HK-2 (cell line): ENCODE measurements at regions not wholly inside any gene's neighbourhood (a gene's known extent, or its start where the extent isn't known, plus 50 kb on each side); places are given as distances from the start of the nearest gene placed in this dataset.

Experiments used
- DNase-seq: peaks from one replicate; pipeline ENCODE4 v3.0.0-alpha.2; 2018; ENCODE audit not compliant: unreplicated experiment

- no peak for DNase-seq
Measured at GRCh38 chr5:35363387-35363965, 133.2 kb upstream of the PRLR start.

GRCh38 chr5:35362772-35363171, 132.5 kb upstream of the PRLR start:
- no peak for DNase-seq

GRCh38 chr5:35360671-35361070, 130.4 kb upstream of the PRLR start:
- no peak for DNase-seq

GRCh38 chr5:35359859-35360258, 129.6 kb upstream of the PRLR start:
- no peak for DNase-seq

- DNase-seq, result no peak
Measured at GRCh38 chr5:35357973-35358372, 127.7 kb upstream of the PRLR start.

GRCh38 chr5:35356725-35357124, 126.4 kb upstream of the PRLR start:
- DNase-seq, result no peak

- no peak for DNase-seq
Measured at GRCh38 chr5:35354751-35355150, 124.5 kb upstream of the PRLR start.

GRCh38 chr5:35345222-35345621, 114.9 kb upstream of the PRLR start:
- DNase-seq, result no peak

GRCh38 chr5:35342664-35343063, 112.4 kb upstream of the PRLR start:
- no peak for DNase-seq

- no peak for DNase-seq
Measured at GRCh38 chr5:35341189-35341588, 110.9 kb upstream of the PRLR start.

GRCh38 chr5:35339616-35340100, 109.4 kb upstream of the PRLR start:
- no peak for DNase-seq

GRCh38 chr5:35339006-35339405, 108.7 kb upstream of the PRLR start:
- DNase-seq, result no peak

GRCh38 chr5:35338157-35338453, 107.8 kb upstream of the PRLR start:
- DNase-seq, result no peak

- no peak for DNase-seq
Measured at GRCh38 chr5:35337340-35338156, 107.3 kb upstream of the PRLR start.

- no peak for DNase-seq
Measured at GRCh38 chr5:35336230-35336629, 105.9 kb upstream of the PRLR start.

GRCh38 chr5:35335752-35336151, 105.5 kb upstream of the PRLR start:
- DNase-seq, result no peak

- DNase-seq, result no peak
Measured at GRCh38 chr5:35333366-35333765, 103.1 kb upstream of the PRLR start.

- DNase-seq, result no peak
Measured at GRCh38 chr5:35331956-35332950, 102.0 kb upstream of the PRLR start.

- no peak for DNase-seq
Measured at GRCh38 chr5:35325836-35326235, 95.5 kb upstream of the PRLR start.

- DNase-seq, result no peak
Measured at GRCh38 chr5:35324679-35325078, 94.4 kb upstream of the PRLR start.

- no peak for DNase-seq
Measured at GRCh38 chr5:35324201-35324600, 93.9 kb upstream of the PRLR start.

- DNase-seq, result no peak
Measured at GRCh38 chr5:35320029-35320428, 89.7 kb upstream of the PRLR start.
